IMR-90 (cell line): ENCODE measurements at regions not wholly inside any gene's neighbourhood (a gene's known extent, or its start where the extent isn't known, plus 50 kb on each side); places are given as distances from the start of the nearest gene placed in this dataset.

ENCODE experiments used
- ATAC-seq: fragments of 200-7000 bp; cut with Tn5 transposase; 2 replicates; pipeline ENCODE4 v1.9.1; 2020; ENCODE audit warnings: low read depth, mild to moderate bottlenecking, moderate library complexity
- BruUV-seq: library from RNA; stranded (reverse); fragments of 400-500 nt; replicated peaks from 2 replicates; lab custom pipeline; 2021; lab: Mats Ljungman, UMichigan
- CTCF ChIA-PET: fragments of 300-600 bp; formaldehyde crosslinking; extraction: SDS; loops from one replicate; lab custom pipeline; 2021; ENCODE audit warnings: antibody characterized with exemption; lab: Yijun Ruan, JAX
- POLR2A ChIA-PET: fragments of 300-600 bp; sonication (Branson Sonifier 250); formaldehyde crosslinking; loops from one replicate; lab custom pipeline; 2022; ENCODE audit warnings: antibody characterized with exemption; ENCODE audit not compliant: unreplicated experiment; lab: Charles Lee
- DNase-seq: peaks from one replicate; pipeline ENCODE4 v3.0.0; 2013
- H2AFZ ChIP-seq: replicated peaks from 2 replicates; pipeline ENCODE3; 2013; ENCODE audit warnings: low read length, mild to moderate bottlenecking; ENCODE audit not compliant: poor library complexity
- H2AK5ac ChIP-seq: 2 replicates; pipeline ENCODE4 v1.6.1; 2013; ENCODE audit warnings: low read depth, low read length, inconsistent platforms
- H2AK9ac ChIP-seq: replicated peaks from 2 replicates; pipeline ENCODE3; 2013; ENCODE audit warnings: mild to moderate bottlenecking, low read depth, low read length, moderate library complexity; ENCODE audit not compliant: poor library complexity
- H2BK120ac ChIP-seq: 2 replicates; pipeline ENCODE4 v1.6.1; 2013; ENCODE audit warnings: low read depth, low read length, inconsistent platforms
- H2BK15ac ChIP-seq: 3 replicates; pipeline ENCODE4 v1.6.1; 2013; ENCODE audit warnings: low read depth, low read length, inconsistent platforms
- H2BK20ac ChIP-seq: 2 replicates; pipeline ENCODE4 v1.6.1; 2013; ENCODE audit warnings: low read depth, mild to moderate bottlenecking, inconsistent platforms, low read length, moderate library complexity
- H2BK5ac ChIP-seq: 2 replicates; pipeline ENCODE4 v1.6.1; 2013; ENCODE audit warnings: mild to moderate bottlenecking, low read depth, low read length, inconsistent platforms; ENCODE audit not compliant: poor library complexity, severe bottlenecking
- H3K14ac ChIP-seq: replicated peaks from 2 replicates; pipeline ENCODE4 v1.6.1; 2013; ENCODE audit warnings: low read depth, low read length, inconsistent platforms
- H3K18ac ChIP-seq: 2 replicates; pipeline ENCODE4 v1.6.1; 2013; ENCODE audit warnings: low read depth, low read length, control low read depth
- H3K23ac ChIP-seq: 2 replicates; pipeline ENCODE4 v1.6.1; 2013; ENCODE audit warnings: low read depth, low read length, inconsistent platforms
- H3K27ac ChIP-seq: 2 replicates; pipeline ENCODE4 v1.5.1; 2013; ENCODE audit warnings: mild to moderate bottlenecking, control low read depth, low read length; ENCODE audit not compliant: insufficient read depth
- H3K27me3 ChIP-seq: 2 replicates; pipeline ENCODE4 v1.6.1; 2013; ENCODE audit warnings: low read length; ENCODE audit not compliant: control insufficient read depth, insufficient read depth
- H3K36me3 ChIP-seq: 2 replicates; pipeline ENCODE4 v1.6.1; 2013; ENCODE audit warnings: low read length, mixed read lengths; ENCODE audit not compliant: control insufficient read depth, insufficient read depth
- H3K4ac ChIP-seq: 2 replicates; pipeline ENCODE4 v1.6.1; 2013; ENCODE audit warnings: low read depth, low read length, inconsistent platforms
- H3K4me1 ChIP-seq: 2 replicates; pipeline ENCODE4 v1.6.1; 2013; ENCODE audit warnings: low read length, mixed read lengths; ENCODE audit not compliant: control insufficient read depth, insufficient read depth
- H3K4me2 ChIP-seq: 2 replicates; pipeline ENCODE4 v1.6.1; 2013; ENCODE audit warnings: low read depth, mild to moderate bottlenecking, control low read depth, low read length, moderate library complexity
- H3K4me3 ChIP-seq: 2 replicates; pipeline ENCODE4 v1.5.1; 2013; ENCODE audit warnings: low read depth, mild to moderate bottlenecking, control low read depth, low read length, moderate library complexity; ENCODE audit not compliant: insufficient read depth
- H3K56ac ChIP-seq: 2 replicates; pipeline ENCODE4 v1.6.1; 2013; ENCODE audit warnings: low read length, inconsistent platforms; ENCODE audit not compliant: insufficient read depth; ENCODE audit errors: extremely low read depth
- H3K79me1 ChIP-seq, 2 experiments: 2 replicates each; pipeline ENCODE4 v1.6.1; 2013; ENCODE audit warnings: low read length in 2 of 2, inconsistent platforms in 1 of 2, low read depth in 1 of 2
- H3K9ac ChIP-seq: 2 replicates; pipeline ENCODE4 v1.6.1; 2013; ENCODE audit warnings: low read depth, low read length, control low read depth
- H3K9me1 ChIP-seq: 2 replicates; pipeline ENCODE4 v1.6.1; 2013; ENCODE audit warnings: low read length, inconsistent platforms; ENCODE audit not compliant: insufficient read depth
- H3K9me3 ChIP-seq: 2 replicates; pipeline ENCODE4 v1.6.1; 2013; ENCODE audit warnings: low read length; ENCODE audit not compliant: control insufficient read depth, insufficient read depth
- H4K20me1 ChIP-seq: 2 replicates; pipeline ENCODE4 v1.6.1; 2013; ENCODE audit warnings: low read length, inconsistent platforms; ENCODE audit not compliant: insufficient read depth
- H4K5ac ChIP-seq: 2 replicates; pipeline ENCODE4 v1.6.1; 2013; ENCODE audit warnings: mild to moderate bottlenecking, low read depth, low read length, control low read depth
- H4K8ac ChIP-seq, 2 experiments: 2 replicates each; pipeline ENCODE4 v1.6.1; 2013; ENCODE audit warnings: low read depth in 2 of 2, low read length in 2 of 2, control low read depth in 1 of 2, inconsistent platforms in 1 of 2
- H4K91ac ChIP-seq: 2 replicates; pipeline ENCODE4 v1.6.1; 2013; ENCODE audit warnings: low read depth, low read length, inconsistent platforms; ENCODE audit not compliant: insufficient read depth
- CEBPB ChIP-seq: IDR thresholded peaks from 2 replicates; pipeline ENCODE4 v1.6.1; 2012; ENCODE audit warnings: low read depth, low read length, improper control_type of control experiment
- FOS ChIP-seq: fragments of 150-350 bp; IDR thresholded peaks from 2 replicates; pipeline ENCODE4 v1.6.1; 2016; ENCODE audit warnings: low read depth, low read length
- MAFK ChIP-seq: IDR thresholded peaks from 2 replicates; pipeline ENCODE4 v1.6.1; 2012; ENCODE audit warnings: low read depth, low read length, improper control_type of control experiment
- MAZ ChIP-seq: IDR thresholded peaks from 2 replicates; pipeline ENCODE4 v1.6.1; 2012; ENCODE audit warnings: low read depth, mild to moderate bottlenecking, low read length, improper control_type of control experiment, moderate library complexity, borderline replicate concordance
- MXI1 ChIP-seq: IDR thresholded peaks from 2 replicates; pipeline ENCODE4 v1.6.1; 2012; ENCODE audit warnings: low read depth, mild to moderate bottlenecking, low read length, moderate library complexity, borderline replicate concordance
- NFE2L2 ChIP-seq: fragments of 150-350 bp; IDR thresholded peaks from 2 replicates; pipeline ENCODE4 v1.6.1; 2016; ENCODE audit warnings: low read depth, mild to moderate bottlenecking, low read length
- POLR2A ChIP-seq: IDR thresholded peaks from 2 replicates; pipeline ENCODE4 v1.6.1; 2012; ENCODE audit warnings: mild to moderate bottlenecking, low read depth, low read length
- RAD21 ChIP-seq: IDR thresholded peaks from 2 replicates; pipeline ENCODE4 v1.6.1; 2012; ENCODE audit warnings: low read length, improper control_type of control experiment
- RCOR1 ChIP-seq: IDR thresholded peaks from 2 replicates; pipeline ENCODE4 v1.6.1; 2012; ENCODE audit warnings: mild to moderate bottlenecking, low read length, improper control_type of control experiment; ENCODE audit not compliant: insufficient replicate concordance
- RFX5 ChIP-seq: IDR thresholded peaks from 2 replicates; pipeline ENCODE4 v1.8.0; 2012; ENCODE audit warnings: low read depth, mild to moderate bottlenecking, low read length, moderate library complexity
- WGBS, 2 experiments: methylation state at CpG; one replicate each; pipeline versions ENCODE4 v1.1.5 to v1.1.7; 2013; ENCODE audit warnings: missing lambda C conversion rate in 2 of 2; ENCODE audit not compliant: insufficient read length in 1 of 2; ENCODE audit errors: extremely low coverage in 2 of 2; 5-methylcytosine and 5-hydroxymethylcytosine counted together
- dilution Hi-C: fragments of 300-500 bp; cut with HindIII; formaldehyde crosslinking; loops from one replicate; pipeline ENCODE4 v1.14.3; 2018; ENCODE audit warnings: low sequenced_read_pairs; ENCODE audit not compliant: unreplicated experiment
- in situ Hi-C: fragments of 300-500 bp; cut with MboI; formaldehyde crosslinking; loops from 3 replicates; pipeline ENCODE4 v1.14.3; 2019; ENCODE audit warnings: low sequenced_read_pairs, inconsistent platforms, mixed read lengths
- intact Hi-C: fragments of 100-400 bp; cut with micrococcal nuclease; formaldehyde crosslinking; loops from 2 replicates; pipeline ENCODE4 v1.10.0; 2022
- TF ChIP-seq, protein P1 (sequence below): fragments of 150-350 bp; IDR thresholded peaks from 2 replicates; pipeline ENCODE4 v1.6.1; 2016; ENCODE audit warnings: low read depth, mild to moderate bottlenecking, low read length, moderate library complexity, borderline replicate concordance
- TF ChIP-seq, protein P2 (sequence below): conservative IDR thresholded peaks from 2 replicates; pipeline ENCODE4 v1.5.1; 2012; ENCODE audit warnings: mild to moderate bottlenecking, low read depth, low read length, improper control_type of control experiment
- TF ChIP-seq, protein P3 (sequence below): fragments of 150-350 bp; IDR thresholded peaks from 2 replicates; pipeline ENCODE4 v1.6.1; 2017; ENCODE audit warnings: mild to moderate bottlenecking, antibody characterized with exemption, low read length, low read depth

DNA sequence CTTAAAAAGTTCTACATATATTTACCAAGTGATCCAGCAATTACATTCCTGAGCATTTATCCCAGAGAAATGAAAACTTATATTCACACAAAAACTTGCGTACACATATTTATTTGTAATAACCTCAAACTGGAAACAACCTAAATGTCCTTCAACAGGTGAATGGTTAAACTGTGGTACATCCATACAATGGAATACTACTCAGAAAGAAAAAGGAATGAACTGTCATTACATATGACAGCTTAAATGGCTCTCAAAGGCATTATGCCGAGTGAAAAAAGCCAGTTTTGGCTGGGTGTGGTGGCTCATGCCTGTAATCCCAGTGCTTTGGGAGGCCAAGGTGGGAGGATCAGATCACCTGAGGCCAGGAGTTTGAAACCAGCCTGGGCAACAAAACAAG, 79.1 kb upstream of the DYNC1I2 start:
- ATAC-seq (no peak), DNase-seq (no peak)
- Histone ChIP-seq H2AK5ac (no peak overlapping the region), H2BK120ac (no peak overlapping the region), H3K9me3 (0 out of 2 replicates have a peak, but pooled peaks cover 1% of the 10 kb centered on the region), H3K9ac (no peak overlapping the region), H4K5ac (no peak overlapping the region), H3K27me3 (peaks cover 10% of the 10 kb centered on the region), H3K4me3 (no peak overlapping the region), H2AFZ (no peak overlapping the region), H3K23ac (no peak overlapping the region), H2BK15ac (no peak overlapping the region), H3K56ac (no peak overlapping the region), H3K27ac (no peak overlapping the region), H3K9me1 (no peaks in the 10 kb centered on the region), H3K18ac (no peak overlapping the region), H3K4me1 (no peaks in the 10 kb centered on the region), H3K79me1 (no peaks in the 10 kb centered on the region), H3K14ac (no peak overlapping the region), H2BK5ac (no peak overlapping the region), H3K4ac (no peak overlapping the region), H2BK20ac (no peak overlapping the region), H4K91ac (no peak overlapping the region), H2AK9ac (no peak overlapping the region), H4K20me1 (no peaks in the 10 kb centered on the region), H4K8ac (no peak overlapping the region), H3K36me3 (no peaks in the 10 kb centered on the region), H3K4me2 (no peak overlapping the region)
- no CpG with 5 or more reads among the region's 2 CpGs for WGBS, 2 experiments
- POLR2A ChIA-PET: no interaction called here
- intact Hi-C loops (loop anchor here (5.0 kb wide), 1 partner anchor 64 kb away; no protein-coding TSS in a partner anchor), in situ Hi-C loops (no loop called here), dilution Hi-C loops (no loop called here)
- TF ChIP-seq MXI1 (no peak), POLR2A (no peak), MAFK (no peak), RAD21 (no peak), MAZ (no peak), RCOR1 (no peak), FOS (no peak), RFX5 (no peak), NFE2L2 (no peak), CEBPB (no peak)
- TF ChIP-seq, protein P1, sequence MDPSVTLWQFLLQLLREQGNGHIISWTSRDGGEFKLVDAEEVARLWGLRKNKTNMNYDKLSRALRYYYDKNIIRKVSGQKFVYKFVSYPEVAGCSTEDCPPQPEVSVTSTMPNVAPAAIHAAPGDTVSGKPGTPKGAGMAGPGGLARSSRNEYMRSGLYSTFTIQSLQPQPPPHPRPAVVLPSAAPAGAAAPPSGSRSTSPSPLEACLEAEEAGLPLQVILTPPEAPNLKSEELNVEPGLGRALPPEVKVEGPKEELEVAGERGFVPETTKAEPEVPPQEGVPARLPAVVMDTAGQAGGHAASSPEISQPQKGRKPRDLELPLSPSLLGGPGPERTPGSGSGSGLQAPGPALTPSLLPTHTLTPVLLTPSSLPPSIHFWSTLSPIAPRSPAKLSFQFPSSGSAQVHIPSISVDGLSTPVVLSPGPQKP: no peak
- TF ChIP-seq, protein P2, sequence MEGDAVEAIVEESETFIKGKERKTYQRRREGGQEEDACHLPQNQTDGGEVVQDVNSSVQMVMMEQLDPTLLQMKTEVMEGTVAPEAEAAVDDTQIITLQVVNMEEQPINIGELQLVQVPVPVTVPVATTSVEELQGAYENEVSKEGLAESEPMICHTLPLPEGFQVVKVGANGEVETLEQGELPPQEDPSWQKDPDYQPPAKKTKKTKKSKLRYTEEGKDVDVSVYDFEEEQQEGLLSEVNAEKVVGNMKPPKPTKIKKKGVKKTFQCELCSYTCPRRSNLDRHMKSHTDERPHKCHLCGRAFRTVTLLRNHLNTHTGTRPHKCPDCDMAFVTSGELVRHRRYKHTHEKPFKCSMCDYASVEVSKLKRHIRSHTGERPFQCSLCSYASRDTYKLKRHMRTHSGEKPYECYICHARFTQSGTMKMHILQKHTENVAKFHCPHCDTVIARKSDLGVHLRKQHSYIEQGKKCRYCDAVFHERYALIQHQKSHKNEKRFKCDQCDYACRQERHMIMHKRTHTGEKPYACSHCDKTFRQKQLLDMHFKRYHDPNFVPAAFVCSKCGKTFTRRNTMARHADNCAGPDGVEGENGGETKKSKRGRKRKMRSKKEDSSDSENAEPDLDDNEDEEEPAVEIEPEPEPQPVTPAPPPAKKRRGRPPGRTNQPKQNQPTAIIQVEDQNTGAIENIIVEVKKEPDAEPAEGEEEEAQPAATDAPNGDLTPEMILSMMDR: no peak
- TF ChIP-seq, protein P3, sequence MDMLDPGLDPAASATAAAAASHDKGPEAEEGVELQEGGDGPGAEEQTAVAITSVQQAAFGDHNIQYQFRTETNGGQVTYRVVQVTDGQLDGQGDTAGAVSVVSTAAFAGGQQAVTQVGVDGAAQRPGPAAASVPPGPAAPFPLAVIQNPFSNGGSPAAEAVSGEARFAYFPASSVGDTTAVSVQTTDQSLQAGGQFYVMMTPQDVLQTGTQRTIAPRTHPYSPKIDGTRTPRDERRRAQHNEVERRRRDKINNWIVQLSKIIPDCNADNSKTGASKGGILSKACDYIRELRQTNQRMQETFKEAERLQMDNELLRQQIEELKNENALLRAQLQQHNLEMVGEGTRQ: no peak
- CTCF ChIA-PET: interaction anchor here (1.0 to 1.6 kb wide), 2 partner anchors 9 to 104 kb away, joined by 3 to 7 read pairs; no protein-coding TSS in a partner anchor
- BruUV-seq: no TSS peak
